ENCODE measurements at regions not wholly inside any gene's neighbourhood (a gene's known extent, or its start where the extent isn't known, plus 50 kb on each side); places are given as distances from the start of the nearest gene placed in this dataset.
"Not testable (repeated sequence)": the region's sequence is repeated elsewhere in the genome, so short reads cannot be mapped to it uniquely, and the experiment has no call there.

DNA sequence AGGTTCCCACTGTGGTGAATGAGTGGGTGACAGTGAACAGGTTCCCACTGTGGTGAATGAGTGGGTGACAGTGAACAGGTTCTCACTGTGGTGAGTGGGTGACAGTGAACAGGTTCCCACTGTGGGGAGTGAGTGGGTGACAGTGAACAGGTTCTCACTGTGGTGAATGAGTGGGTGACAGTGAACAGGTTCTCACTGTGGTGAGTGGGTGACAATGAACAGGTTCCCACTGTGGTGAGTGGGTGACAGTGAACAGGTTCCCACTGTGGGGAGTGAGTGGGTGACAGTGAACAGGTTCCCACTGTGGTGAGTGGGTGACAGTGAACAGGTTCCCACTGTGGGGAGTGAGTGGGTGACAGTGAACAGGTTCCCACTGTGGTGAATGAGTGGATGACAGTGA is 637.6 kb downstream of the UQCRFS1 start:
- DNase-seq (ENCODE audit: low spot score), result not testable (repeated sequence)

DNA sequence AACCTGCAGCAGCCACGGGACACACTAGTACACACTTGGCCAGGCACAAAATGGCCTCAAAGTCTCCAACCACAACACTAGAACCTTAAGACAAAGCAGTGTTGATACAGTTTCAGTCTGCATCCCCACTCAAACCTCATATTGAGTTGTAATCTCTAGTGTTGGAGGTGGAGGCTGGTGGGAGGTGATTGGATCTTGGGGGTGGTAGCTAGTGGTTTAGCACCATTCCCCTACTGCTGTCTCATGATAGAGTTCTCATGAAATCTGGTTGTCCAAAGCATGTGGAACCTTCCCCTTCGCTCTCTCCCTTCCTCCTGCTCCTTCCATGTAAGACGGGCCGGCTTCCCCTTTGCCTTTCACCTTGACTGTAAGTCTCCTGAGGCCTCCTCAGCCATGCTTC is 638.7 kb downstream of the UQCRFS1 start:
- DNase-seq (ENCODE audit: low spot score), result peak; percentile 55

GRCh38 chr19:28569132-28570131 is 643.5 kb downstream of the UQCRFS1 start:
- DNase-seq (ENCODE audit: low spot score), result peak; percentile 45

- DNase-seq (ENCODE audit: low spot score), result peak; percentile 30
Observed at GRCh38 chr19:28567834-28568233, 645.1 kb downstream of the UQCRFS1 start.

DNA sequence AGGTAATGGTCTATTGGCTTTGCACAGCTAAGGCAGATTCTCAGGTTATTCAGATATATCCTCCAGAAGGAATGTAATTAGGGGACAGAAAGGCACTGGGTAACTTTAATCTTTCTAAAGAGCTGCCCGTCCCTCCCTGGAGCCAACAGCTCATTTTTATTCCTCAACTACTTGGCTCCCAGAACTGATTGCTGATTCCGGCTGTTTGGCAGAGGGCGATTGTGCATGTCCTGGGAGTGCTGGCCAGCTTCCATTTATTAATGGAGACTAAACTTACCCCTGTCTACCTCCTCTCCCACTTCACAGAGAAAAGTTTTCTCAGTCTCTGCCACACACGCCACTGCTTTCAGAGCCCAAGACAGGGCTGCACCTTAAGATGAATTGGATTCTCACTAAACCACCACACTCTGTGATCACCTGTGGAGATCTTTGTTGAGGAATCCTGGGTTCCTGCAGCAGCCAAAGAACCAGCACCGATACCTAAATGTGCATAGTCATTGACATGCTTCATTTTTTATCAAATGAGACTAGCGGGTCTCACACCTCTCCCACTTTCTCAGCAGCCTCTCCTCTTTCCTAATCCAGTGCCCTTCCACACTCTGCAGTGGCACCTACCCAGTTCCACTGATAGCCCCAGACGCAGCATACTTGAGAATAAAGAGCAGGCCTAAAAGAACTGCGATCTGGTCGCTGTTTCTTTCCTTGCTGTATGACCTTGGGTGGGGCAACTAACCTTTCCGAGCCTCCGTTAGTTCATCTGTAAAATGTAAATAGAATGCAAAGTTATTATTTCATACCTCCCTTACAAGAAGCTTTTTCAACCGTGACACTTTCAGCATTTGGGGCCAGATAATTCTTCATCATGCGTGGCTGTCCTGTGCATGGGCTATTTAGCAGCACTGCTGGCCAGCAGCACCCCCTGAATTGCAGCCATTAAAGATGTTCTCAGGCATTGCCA is 648.7 kb downstream of the UQCRFS1 start:
- DNase-seq (ENCODE audit: low spot score), result peak; percentile 11

- DNase-seq (ENCODE audit: low spot score), result no peak
Observed at GRCh38 chr19:28560786-28561185, 652.2 kb downstream of the UQCRFS1 start.

- no peak for DNase-seq (ENCODE audit: low spot score)
Observed at GRCh38 chr19:28558783-28559182, 654.2 kb downstream of the UQCRFS1 start.

DNA sequence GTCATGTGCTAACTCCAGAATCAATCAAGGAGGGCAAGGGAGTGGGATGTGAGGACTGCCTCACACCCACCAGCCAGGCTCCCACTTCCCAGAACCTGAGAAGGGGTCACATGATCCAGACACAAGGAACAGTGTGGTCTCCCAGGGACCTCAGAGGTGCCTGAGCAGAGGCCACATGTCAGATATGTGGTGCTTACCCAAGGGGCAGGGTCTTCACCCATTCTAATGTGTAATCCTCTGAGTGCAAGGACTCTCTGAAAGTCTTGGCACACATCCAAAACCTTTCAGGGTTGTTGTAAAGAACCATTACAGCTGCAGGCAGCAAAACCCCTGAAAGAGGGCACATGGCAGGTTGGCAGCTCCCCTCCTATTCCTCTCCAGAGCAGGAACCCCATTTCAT is 656.6 kb downstream of the UQCRFS1 start:
- DNase-seq (ENCODE audit: low spot score), result peak; percentile 26

DNA sequence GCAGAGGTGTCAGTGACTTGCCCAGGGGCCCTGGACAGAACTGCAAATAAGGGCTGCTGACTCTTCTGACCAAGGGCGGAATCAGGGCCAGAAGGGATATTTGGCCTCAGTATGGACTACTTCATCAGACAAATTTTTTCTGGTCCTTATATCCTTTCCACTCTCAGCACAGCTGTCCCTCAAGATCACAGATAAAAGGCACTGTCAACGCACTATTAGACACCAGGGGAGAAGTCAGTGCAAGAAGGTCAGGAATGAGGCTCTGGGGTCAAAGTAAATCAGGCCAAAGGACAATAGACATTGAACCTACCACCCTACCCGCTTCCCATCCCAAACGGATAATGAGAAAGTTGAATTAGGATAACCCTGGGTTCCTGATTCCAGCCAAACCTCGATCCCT is 657.6 kb downstream of the UQCRFS1 start:
- DNase-seq (ENCODE audit: low spot score), result peak; percentile 20

DNA sequence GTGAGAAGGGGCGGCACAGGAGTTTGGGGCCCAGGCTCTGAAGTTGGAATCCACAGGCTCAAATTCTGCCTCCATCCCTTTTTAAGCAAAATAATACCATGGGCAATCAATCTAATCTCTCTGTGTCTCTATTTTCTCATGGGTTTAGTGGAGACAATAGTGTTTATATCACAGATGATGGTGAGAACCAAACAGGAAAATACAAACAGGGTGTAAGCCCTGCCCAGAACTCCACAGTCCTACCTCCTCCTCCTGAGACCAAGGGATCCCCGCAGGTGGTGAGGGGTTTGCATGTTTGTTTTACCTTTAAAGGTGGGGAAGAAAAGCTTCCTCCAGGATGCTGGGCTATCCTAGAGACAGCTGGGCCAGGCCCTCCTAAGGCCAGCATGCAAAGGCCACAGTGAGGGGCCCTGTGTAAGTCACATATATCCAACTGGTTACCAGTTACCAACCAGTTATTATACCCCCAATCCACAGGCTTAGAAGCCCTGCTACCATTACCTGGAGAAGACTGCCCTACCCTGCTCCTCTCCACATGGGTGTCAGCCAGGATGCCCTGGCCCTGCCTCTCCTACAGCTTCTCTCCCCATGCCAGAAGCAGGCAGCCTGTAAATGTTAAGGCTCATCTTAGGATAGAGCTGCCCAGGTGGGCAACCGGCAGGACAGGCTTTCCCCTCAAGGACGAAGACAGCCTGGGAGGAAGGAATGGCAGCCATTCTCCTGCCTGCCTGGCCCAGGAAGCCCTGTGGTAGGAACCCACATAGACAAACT is 658.4 kb downstream of the UQCRFS1 start:
- DNase-seq (ENCODE audit: low spot score), result peak; percentile 72

GRCh38 chr19:28553764-28554163 is 659.2 kb downstream of the UQCRFS1 start:
- no peak for DNase-seq (ENCODE audit: low spot score)

- no peak for DNase-seq (ENCODE audit: low spot score)
Observed at GRCh38 chr19:28553005-28553404, 659.9 kb downstream of the UQCRFS1 start.

DNA sequence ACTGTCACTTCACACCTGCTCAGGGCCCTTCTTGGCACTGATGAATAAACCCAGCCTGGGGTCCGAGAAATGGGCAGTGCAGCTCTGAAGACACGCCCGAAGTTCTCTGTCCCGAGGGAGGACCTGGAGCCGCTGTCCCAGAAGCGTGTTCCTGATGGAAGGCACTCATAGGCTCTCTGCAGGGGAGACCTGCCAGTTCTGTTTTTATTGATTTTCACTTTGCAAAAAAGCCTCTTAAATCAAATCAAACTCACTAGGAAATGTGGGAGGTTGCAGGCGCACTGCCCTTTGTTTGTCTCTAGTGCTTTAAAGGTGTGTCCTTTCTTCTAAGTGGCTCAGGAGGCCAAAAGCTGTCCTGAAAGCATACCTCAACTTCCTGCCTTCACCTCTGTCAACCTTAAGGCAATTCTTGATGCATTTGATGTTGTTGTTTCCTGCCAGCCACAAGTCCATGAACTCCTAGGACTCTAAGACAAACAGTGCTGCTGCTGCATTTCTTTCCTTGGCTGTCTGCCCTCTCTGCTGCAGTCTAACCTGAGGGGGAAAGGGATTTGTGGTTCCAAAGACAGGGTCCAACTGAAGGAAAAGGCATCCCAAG is 663.2 kb downstream of the UQCRFS1 start:
- DNase-seq (ENCODE audit: low spot score), result no peak

DNA sequence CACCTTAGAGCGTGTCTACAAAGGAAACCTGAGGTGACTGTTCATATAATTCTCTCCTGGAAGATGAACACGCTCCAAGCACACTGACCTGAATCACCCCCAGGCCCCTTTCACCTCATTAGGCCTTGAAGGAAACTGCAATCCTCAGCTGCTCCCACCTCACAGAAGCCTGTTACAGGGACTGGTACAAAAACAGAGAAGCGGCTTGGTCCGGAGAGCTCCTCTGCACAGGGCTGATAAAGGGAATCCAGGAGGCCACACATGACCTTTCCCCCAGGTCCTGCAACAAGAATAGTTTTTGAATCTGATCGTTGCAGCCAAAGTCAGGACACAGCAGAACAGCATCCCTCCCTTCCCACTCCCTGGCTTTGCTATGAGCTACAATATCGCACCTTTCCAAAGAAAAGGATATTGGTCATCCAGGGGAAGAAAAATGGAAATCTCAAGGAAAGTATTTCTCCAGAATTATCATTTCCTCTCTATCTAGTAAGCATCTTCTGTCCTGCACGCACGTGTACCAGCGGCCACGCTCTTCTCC is 666.7 kb downstream of the UQCRFS1 start:
- DNase-seq (ENCODE audit: low spot score), result no peak

DNA sequence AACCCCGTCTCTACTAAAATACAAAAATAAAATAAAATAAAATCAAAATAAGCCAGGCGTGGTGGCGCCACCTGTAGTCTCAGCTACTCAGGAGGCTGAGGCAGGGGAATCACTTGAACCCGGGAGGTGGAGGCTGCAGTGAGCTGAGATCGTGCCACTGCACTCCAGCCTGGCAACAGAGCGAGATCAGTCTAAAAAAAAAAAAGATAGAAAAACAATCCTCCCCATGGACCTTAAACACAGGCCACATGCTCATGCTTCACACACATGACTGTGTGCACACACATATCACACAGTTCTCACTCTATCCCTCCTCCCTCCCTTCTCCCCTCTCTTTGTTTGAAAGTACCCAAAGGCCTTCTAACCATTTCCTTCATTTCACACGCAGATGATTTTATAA is 667.6 kb downstream of the UQCRFS1 start:
- DNase-seq (ENCODE audit: low spot score), result not testable (repeated sequence)

DNA sequence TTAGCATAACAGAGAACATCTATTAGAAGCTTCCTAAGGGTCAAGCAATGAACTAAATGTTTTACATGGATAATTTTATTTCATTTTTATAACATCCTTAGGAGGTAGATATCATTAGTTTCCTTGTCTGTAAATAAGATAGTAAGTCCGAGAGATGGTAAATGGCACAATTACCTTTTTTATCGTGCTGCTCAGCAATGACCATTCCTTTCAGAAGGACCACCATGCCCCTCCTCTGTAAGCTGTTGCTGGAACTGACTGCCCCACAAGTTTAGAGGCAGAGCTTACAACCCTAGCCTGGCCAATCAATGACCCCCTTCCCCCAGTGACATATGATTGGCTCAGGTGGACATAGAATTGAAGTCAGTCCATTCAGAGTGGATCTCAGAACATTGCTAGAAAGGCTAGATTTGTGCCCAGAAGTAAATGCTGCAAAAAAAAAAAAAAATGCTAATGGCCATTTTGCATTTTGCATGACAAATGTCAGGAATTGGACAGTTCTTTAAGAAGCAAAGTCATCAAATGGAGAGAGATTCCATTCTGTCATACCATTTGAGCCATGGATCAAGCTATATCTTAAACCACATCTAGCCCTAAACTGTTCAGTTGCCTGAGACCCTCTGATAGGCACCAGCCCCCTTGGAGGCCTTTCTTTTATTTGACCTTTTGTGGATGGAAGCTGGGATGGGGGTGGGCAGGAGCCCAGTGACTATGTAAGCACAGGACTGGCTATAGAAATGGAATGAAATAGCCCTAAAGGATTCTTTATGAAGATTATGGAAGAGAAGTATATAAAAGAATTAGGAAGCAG is 668.3 kb downstream of the UQCRFS1 start:
- no peak for DNase-seq (ENCODE audit: low spot score)

- no peak for DNase-seq (ENCODE audit: low spot score)
Observed at GRCh38 chr19:28543244-28543776, 669.6 kb downstream of the UQCRFS1 start.

DNA sequence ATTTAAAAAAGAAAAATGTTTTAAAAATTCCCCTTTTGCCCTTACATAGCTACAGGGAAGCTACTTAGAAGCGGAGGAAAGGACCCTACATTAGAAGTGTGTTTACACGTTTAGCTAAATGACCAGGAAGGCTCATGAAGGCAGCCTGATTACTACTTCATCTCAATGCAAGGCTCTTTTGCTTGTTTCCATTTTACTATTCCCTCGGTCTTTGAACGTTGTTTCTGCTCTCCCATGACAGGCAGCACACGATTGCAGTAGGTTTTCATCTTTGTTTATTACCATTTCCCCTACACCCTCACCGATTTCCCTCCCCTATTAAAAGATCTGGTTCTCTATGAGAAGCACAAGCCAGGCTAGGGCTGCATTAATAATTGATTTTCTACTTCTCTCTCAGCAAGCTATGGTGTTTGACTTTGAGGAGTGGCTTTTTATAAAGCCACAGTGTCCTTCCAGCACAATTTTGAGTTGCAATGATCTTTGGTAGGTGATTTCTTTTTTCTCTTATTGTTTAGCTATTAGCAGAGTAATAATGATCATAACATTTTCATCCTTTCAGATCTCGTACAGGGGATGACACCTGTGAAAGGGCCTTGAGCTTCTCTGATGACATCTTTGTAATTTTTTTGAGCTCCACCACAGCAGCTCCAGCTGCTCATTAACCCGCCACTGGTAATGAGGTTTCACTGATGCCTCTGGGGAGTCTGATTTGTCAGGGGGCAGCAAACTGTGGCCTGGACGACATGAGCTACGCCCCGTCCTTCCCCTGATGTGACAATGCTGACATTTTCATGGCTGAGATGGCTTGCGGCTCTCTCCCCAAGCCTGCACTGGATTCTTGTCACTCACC is 670.3 kb downstream of the UQCRFS1 start:
- no peak for DNase-seq (ENCODE audit: low spot score)
